Esophagus muscularis mucosa (tissue), 4 donors: ENCODE measurements at regions not wholly inside any gene's neighbourhood (a gene's known extent, or its start where the extent isn't known, plus 50 kb on each side); places are given as distances from the start of the nearest gene placed in this dataset.
"Not testable (repeated sequence)": the region's sequence is repeated elsewhere in the genome, so short reads cannot be mapped to it uniquely, and the experiment has no call there.

Experiments used
- DNase-seq: peaks from one replicate; pipeline ENCODE4 v3.0.0-alpha.2; 2017; ENCODE audit errors: extremely low spot score
- H3K27ac ChIP-seq, 4 donors: fragments of 200-600 bp; sonication (generic); replicated peaks in 1 of 4; 1 replicate in 3 of 4; 2 replicates in 1 of 4; pipeline ENCODE4 v1.5.1; 2016 to 2019; ENCODE audit warnings: mild to moderate bottlenecking in 1 of 4
- H3K27me3 ChIP-seq, 4 donors: fragments of 200-600 bp; sonication (generic); one replicate each; pipeline versions ENCODE4 v1.5.1 to v1.6.0; 2016 to 2019
- H3K36me3 ChIP-seq, 4 donors: fragments of 200-600 bp; sonication (generic); one replicate each; pipeline ENCODE4 v1.5.1; 2016 to 2019
- H3K4me1 ChIP-seq, 4 donors: fragments of 200-600 bp; sonication (generic); one replicate each; pipeline ENCODE4 v1.5.1; 2016 to 2019
- H3K4me3 ChIP-seq, 4 donors: fragments of 200-600 bp; sonication (generic); 1 replicate in 2 of 4; 2 replicates in 2 of 4; pipeline ENCODE4 v1.5.1; 2016 to 2019; ENCODE audit warnings: mild to moderate bottlenecking in 4 of 4, moderate library complexity in 1 of 4
- H3K9me3 ChIP-seq, 4 donors: fragments of 200-600 bp; sonication (generic); 1 replicate in 3 of 4; 2 replicates in 1 of 4; pipeline ENCODE4 v1.5.1; 2016 to 2019
- EP300 ChIP-seq: sonication (generic); formaldehyde crosslinking; IDR thresholded peaks from one replicate; pipeline ENCODE4 v1.6.1; 2017; ENCODE audit warnings: antibody characterized with exemption
- POLR2A ChIP-seq: fragments of 450-650 bp; IDR thresholded peaks from one replicate; pipeline ENCODE4 v1.6.1; 2017; ENCODE audit warnings: antibody characterized with exemption, moderate library complexity, mild to moderate bottlenecking, low read depth
- POLR2AphosphoS5 ChIP-seq, 2 donors: sonication (generic); formaldehyde crosslinking; IDR thresholded peaks; one replicate each; pipeline ENCODE4 v1.6.1; 2017; ENCODE audit warnings: antibody characterized with exemption in 2 of 2
- WGBS: methylation state at CpG from one replicate; pipeline ENCODE4 v1.1.5; 2018; 5-methylcytosine and 5-hydroxymethylcytosine counted together
- intact Hi-C: fragments of 100-400 bp; cut with DNase I; formaldehyde crosslinking; loops from one replicate; pipeline ENCODE4 v1.15.1; 2023
- TF ChIP-seq, protein P1 (sequence below), 3 experiments: fragments of 200-600 bp in 2 of 3; fragments of 450-650 bp in 1 of 3; sonication (generic) in 2 of 3; IDR thresholded peaks; one replicate each; pipeline ENCODE4 v1.5.1; 2017 to 2019; ENCODE audit warnings: antibody characterized with exemption in 3 of 3, mild to moderate bottlenecking in 2 of 3, moderate library complexity in 1 of 3

DNA sequence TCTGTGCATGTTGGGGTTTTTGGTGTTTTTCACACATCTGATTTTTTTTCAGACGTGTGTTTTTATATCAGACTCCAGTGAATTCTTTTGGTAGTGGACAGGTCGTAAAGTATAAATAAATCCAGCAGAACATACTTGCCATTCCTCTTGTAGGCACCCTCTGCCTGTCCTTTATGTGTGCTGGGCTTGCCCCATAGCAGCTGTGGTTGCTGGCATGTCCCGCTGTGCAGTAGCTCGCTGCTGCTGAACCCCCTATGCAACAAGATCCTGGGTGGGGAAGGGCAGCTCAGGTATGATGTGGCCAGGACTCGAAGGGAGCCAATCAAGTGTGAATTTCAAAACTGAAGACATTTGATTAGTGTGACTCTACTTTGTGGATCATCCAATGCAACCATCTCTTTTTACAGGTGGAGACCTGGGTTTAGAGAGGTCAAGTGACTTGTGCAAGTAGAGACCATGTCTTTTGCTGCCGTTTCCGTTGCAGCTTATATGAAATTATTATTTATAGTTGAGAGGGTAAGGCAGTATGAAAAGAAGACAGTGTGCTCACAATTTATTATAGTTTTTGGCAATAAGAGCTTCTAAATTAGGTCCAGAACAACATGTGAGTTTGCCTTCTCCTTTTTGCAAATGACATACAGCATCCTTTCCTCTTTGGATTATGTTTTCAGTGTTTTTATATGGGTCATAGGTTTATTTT lies 350.8 kb upstream of the C2CD4B start:
- no peaks in the 10 kb centered on the region for H3K9me3 ChIP-seq
- no peak overlapping the region for H3K27ac ChIP-seq
- no peaks in the 10 kb centered on the region for H3K36me3 ChIP-seq
- TF ChIP-seq POLR2AphosphoS5 (IDR thresholded peaks at IDR 0.05) (no peak), EP300 (no peak), POLR2A (no peak)
- TF ChIP-seq, protein P1, sequence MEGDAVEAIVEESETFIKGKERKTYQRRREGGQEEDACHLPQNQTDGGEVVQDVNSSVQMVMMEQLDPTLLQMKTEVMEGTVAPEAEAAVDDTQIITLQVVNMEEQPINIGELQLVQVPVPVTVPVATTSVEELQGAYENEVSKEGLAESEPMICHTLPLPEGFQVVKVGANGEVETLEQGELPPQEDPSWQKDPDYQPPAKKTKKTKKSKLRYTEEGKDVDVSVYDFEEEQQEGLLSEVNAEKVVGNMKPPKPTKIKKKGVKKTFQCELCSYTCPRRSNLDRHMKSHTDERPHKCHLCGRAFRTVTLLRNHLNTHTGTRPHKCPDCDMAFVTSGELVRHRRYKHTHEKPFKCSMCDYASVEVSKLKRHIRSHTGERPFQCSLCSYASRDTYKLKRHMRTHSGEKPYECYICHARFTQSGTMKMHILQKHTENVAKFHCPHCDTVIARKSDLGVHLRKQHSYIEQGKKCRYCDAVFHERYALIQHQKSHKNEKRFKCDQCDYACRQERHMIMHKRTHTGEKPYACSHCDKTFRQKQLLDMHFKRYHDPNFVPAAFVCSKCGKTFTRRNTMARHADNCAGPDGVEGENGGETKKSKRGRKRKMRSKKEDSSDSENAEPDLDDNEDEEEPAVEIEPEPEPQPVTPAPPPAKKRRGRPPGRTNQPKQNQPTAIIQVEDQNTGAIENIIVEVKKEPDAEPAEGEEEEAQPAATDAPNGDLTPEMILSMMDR (IDR thresholded peaks at IDR 0.05): no peak
- intact Hi-C loops: no loop called here
- no peaks in the 10 kb centered on the region for H3K4me1 ChIP-seq
- no peaks in the 10 kb centered on the region for H3K27me3 ChIP-seq
- DNase-seq: no peak
- WGBS: 94% methylated on average over 7 of the region's 7 CpGs
- no peak overlapping the region for H3K4me3 ChIP-seq

DNA sequence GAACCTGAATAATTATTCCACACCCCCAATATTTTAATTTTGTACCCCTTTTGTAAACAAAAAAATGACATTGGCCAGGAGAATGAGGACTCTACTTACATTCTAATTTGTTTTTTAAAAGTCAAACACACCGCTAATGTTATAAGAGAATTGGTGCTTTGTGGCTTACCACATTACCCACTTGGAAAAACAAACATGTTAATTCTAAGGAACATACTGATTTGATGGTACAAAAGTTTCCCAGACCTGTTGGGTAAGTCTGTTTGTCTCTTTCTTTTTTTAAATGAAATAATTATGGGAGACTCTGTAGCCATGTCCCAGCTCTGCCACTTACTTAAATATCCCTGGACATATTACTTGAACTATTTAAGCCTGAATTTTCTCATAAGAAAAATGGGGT lies 352.5 kb upstream of the C2CD4B start:
- no peaks in the 10 kb centered on the region for H3K36me3 ChIP-seq
- intact Hi-C loops: no loop called here
- no peak for DNase-seq
- H3K9me3 ChIP-seq: no peaks in the 10 kb centered on the region
- no peaks in the 10 kb centered on the region for H3K4me1 ChIP-seq
- WGBS: 100% methylated on average over 1 of the region's 1 CpG
- H3K27me3 ChIP-seq: no peaks in the 10 kb centered on the region
- H3K27ac ChIP-seq: no peak overlapping the region
- TF ChIP-seq POLR2A: no peak
- TF ChIP-seq POLR2AphosphoS5 (IDR thresholded peaks at IDR 0.05): no peak
- TF ChIP-seq EP300: no peak
- TF ChIP-seq, protein P1 (IDR thresholded peaks at IDR 0.05): no peak
- H3K4me3 ChIP-seq: no peak overlapping the region

DNA sequence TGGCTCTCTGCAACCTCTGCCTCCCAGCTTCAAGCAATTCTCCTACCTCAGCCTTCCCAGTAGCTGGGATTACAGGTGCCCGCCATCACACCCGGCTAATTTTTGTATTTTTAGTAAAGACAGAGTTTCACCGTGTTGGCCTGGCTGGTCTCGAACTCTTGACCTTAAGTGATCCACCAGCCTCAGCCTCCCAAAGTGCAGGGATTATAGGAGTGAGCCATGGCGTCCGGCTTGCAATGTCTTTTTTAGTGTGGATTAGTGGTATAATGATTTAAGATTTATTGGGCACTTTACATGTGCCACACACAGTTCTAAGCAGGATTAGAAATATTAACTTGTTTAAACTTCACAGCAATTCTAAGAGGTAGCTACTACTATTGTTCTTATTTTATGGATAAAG lies 353.6 kb upstream of the C2CD4B start:
- H3K4me3 ChIP-seq, intact Hi-C loops, DNase-seq, H3K4me1 ChIP-seq, H3K27me3 ChIP-seq, H3K36me3 ChIP-seq, H3K27ac ChIP-seq, H3K9me3 ChIP-seq: not testable (repeated sequence)
- 99% methylated on average over 6 of the region's 6 CpGs for WGBS

DNA sequence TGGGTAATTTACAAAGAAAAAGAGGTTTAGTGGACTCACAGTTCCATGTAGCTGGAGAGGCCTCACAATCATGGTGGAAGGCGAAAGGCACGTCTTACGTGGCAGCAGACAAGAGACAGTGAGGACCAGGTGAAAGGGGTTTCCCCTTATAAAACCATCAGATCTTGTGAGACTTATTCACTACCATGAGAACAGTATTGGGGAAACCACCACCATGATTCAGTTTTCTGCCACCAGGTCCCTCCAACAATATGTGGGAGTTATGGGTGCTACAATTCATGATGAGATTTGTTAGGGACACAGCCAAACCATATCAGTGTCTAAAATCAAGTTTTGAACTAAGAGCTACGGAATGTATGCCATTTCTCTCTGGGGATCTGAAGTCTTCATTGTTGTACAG lies 354.8 kb upstream of the C2CD4B start:
- intact Hi-C loops: no loop called here
- Histone ChIP-seq H3K27ac (no peak overlapping the region), H3K4me1 (no peaks in the 10 kb centered on the region), H3K27me3 (no peaks in the 10 kb centered on the region), H3K36me3 (no peaks in the 10 kb centered on the region), H3K9me3 (no peaks in the 10 kb centered on the region), H3K4me3 (no peak overlapping the region)
- 77% methylated on average over 4 of the region's 4 CpGs for WGBS
- no peak for DNase-seq
- TF ChIP-seq POLR2AphosphoS5 (IDR thresholded peaks at IDR 0.05) (no peak), EP300 (no peak), POLR2A (no peak)
- TF ChIP-seq, protein P1 (IDR thresholded peaks at IDR 0.05): no peak

DNA sequence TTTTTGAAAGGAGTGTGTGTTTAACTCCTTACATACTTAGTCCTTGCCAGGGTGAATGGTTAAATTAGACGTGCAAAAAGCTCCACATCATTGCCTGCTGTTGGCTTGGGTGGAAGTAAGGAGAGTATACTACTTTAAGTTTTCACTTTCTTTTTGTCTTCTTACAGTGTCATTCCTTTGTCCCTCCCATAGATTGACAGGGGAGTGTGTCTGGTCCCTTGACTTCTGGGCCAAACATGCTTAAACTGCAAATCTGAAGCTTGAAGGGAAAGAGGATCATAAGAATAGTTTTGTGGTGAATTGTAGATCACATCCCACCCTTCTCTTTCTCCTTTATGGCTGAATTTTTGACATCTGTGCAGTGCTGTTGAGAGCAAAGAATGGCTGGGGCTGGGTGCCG lies 355.8 kb upstream of the C2CD4B start:
- Histone ChIP-seq H3K4me3 (no peak overlapping the region), H3K27me3 (no peaks in the 10 kb centered on the region), H3K27ac (no peak overlapping the region), H3K36me3 (no peaks in the 10 kb centered on the region), H3K4me1 (no peaks in the 10 kb centered on the region), H3K9me3 (no peaks in the 10 kb centered on the region)
- no peak for DNase-seq
- WGBS: 99% methylated on average over 2 of the region's 2 CpGs
- intact Hi-C loops: no loop called here
- no peak for TF ChIP-seq EP300
- no peak for TF ChIP-seq POLR2AphosphoS5 (IDR thresholded peaks at IDR 0.05)
- no peak for TF ChIP-seq POLR2A
- TF ChIP-seq, protein P1 (IDR thresholded peaks at IDR 0.05): no peak
